GM04504 (cell line): ENCODE measurements at regions not wholly inside any gene's neighbourhood (a gene's known extent, or its start where the extent isn't known, plus 50 kb on each side); places are given as distances from the start of the nearest gene placed in this dataset.

Experiments used
- DNase-seq: peaks from one replicate; pipeline ENCODE4 v3.0.0-alpha.2; 2012; ENCODE audit warnings: low read depth

DNA sequence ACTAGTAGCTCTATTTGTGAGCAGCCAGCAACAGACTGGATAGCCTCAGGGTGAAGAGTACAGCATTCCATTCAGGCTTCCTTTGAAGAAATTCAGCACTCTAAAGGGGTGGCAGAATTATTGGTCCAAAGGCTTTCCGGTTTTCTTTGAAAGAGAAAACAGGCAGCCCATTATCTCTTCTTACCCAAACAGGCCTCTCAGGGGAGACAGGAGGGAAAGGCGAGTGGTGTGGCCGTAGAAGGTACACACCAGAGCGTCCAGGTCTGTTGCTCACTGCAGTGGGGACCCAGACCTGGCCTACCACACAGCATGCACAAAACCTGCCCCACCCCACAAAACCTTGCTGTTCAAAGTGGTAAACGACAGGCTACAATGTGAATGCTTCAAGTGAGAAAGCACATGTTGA, 83.3 kb downstream of the ZNF608 start:
- DNase-seq: no peak

DNA sequence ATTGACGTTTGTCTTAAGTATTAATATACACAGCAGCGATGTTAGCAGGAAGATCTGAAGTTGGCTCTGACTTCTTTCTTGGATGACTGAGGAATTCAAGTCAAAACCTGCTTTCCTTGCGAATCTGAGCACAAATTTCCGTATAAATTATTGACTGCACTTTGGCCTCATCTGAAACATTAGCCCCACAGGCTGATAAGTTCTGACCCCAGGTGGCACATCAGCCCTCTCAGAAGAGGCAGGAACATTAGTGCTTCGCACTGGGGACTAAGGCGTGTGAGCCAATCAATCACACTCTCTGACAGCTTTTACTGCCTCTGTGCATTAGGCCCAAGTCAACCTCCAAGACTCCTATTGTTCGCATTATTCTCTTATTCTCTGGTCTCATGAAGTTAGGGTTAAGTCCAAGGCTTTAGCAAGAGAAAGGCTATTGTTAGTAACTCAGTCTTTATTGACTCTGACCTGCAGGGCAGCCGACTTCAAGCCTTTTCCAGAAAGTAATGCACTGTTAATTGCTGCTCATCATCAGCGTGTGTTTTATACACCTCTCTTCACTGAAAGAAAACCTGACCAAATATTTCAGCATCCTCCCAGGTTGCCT, 84.2 kb downstream of the ZNF608 start:
- no peak for DNase-seq

DNA sequence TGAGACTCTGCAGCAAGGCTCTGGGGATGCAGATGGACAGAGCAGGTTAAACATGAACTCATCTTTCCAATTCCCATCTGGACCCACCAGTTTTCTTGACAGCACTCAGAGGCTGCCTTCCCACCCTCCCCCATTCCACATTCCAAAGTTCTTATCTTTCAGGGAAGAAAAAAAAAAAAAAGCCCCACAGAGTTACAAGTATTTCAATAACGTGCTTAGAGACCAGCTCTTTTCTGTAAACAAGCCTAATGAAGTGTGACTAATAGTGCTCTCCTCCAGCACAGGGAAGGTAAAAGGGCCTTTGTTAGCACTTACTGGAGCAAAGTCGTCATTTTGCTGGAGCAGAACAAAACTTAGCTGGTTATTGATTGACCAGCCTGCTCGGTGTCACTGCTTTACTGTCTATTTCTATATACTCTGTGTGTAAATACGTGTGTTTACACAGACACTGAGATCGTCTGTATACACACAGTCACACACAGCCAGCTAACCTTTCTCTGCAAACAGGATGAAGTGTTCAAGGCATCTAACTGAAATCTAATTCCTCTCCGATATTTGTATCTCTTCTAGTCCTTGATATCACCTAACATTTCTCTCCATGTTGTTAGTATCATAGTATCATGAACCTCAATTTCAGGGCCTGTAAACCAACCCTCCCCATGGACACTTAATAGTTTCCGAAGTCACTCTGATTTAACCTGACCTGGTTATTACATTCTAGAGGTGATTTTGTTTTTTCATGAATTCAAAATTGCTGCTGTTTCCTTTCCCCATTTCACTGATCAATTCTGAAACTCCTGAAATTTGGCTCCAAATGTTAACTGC, 84.9 kb downstream of the ZNF608 start:
- peak; percentile 56 for DNase-seq

DNA sequence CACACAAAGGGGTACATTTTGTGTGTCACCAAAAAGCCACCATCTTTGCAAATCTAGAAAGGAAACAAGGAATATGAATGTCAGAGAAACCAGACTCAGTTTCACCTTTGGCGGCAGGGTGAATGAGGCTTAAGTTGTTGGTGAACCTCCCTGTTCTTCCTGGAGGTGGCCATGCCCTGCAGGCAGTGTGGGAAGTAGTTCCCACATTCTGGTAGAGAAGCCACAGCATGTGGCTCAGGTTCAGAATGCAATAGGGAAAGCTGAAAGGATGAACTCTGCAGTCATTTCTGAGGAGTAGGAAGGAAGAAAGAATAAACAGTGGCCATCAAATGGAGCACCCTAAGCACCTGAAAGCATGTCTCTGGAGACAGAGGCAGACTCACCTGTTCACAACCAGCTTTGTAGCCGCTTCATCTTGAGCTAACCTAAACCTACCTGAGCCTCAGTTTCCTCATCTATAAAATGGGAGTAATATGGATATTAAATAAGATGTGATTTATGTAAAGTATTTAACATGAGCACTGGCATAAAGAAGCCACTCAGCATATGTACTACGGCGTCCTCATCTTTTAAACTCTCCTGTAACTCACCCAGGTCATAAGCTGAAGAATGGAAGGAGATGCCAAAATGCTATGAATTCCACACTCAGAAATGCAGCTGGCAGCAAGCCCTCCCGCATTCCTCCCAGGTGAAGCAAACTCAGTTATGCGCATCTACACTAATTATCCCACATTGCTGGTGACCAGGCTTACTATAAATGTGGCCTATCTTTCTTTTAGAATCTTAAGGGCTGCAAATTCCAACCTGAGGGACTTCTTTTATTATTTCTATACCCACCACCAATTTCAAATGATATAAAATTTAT, 86.0 kb downstream of the ZNF608 start:
- DNase-seq: peak; percentile 69

DNA sequence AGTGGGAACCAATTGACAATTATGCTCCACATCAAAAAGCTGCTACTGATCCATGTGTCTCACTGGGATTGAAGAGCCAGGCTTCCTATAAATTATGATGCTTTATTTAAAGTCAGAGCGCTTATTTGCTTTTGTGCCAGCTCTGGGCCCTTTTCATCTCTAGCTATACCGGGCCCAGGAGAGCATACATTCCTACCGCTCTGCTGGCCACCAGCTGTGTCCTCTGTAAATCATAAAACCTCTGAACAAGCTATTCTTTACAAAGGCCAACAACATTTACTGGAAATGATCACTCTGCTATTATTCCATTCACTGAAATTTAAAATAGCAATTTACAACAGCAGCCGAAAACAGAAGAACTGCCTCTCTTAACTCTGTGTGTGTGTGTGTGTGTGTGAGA, 86.6 kb downstream of the ZNF608 start:
- DNase-seq: no peak

DNA sequence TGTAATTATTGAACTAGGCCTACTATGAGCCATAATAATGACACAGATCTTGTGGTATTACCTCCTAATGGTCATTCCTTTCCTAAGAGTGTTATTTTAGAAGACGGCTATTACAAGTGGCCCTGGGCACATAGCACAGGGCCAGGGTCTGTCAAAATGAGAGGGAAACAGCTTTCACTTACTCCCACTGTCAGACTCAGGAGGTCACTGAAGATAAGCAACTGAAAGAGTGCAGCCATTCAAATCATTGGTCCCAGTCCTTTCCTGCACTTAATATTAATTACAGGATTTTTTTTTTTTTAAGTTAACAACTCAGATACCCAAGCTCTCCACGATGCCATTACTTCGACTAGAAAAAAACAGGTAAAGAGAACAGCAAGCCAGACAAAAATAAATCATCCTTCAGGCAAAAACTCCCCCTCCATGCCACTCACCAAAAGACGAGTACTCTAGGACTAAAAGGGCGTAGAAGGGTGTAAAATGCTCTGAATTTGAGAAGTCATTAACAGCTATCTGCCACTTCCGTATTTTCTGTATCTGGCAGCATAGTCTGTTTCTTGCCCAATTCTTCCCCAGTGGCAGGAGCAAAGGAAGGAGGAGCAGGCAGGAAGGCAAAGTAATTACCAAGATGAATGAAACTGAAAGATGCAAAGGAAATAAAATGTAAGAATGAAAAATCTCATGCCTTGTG, 87.4 kb downstream of the ZNF608 start:
- DNase-seq: no peak

DNA sequence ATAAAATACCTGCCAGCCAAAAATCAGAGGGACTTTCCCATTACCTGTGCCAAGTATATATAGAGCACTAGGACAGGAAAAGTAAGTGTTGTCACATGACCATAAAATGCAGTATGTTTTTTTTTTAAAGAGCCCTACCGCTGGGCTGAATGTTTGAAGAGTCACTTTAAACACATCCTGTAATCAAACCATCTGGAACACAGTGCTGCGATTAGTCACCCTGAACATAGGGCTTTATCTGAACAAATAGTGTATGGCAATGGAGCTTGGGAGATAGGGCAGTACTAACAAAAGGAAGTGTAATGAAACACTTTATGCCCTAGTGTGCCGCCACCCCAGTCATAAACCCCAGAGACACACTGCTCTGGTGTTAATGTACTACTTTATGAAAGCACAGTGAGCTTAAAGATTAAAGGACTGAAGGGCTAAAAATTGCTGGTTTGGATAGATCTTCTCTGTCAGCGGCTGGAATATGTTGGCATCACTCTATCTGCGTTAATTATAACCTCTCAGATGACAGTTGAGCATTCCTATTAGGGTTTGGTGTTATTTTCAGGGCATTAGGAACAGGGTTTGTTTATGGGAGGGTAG, 90.4 kb downstream of the ZNF608 start:
- DNase-seq: peak; percentile 62

DNA sequence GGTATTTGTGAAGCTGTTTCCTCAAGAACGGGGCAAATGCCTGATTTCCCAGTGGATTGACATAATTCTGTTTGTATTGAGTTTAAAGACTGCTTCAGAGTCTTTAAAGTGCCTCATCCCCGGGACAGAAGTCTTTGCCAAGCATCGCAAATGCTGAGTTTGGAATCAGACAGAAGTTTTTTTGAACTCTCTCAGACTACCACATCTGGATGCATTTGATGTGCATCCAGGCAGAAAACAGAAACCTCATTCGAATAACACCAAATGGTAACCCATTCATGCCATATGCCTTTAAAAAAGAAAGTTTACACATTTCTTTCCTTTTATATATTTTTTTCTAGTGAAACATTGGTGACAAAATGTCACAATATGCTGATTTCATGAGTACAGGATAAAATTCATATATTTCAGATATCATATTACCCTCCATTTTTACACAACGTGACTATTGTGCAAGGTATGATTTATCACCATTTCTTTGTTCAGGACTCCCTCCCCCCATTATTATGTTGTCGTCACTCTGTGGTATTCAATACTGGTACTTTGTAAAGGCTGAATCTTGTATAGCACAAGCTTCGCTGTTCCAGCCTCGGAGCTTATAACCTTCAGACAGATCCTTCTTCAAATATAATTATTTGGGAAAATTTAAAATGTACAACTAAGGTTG, 91.1 kb downstream of the ZNF608 start:
- peak; percentile 50 for DNase-seq

DNA sequence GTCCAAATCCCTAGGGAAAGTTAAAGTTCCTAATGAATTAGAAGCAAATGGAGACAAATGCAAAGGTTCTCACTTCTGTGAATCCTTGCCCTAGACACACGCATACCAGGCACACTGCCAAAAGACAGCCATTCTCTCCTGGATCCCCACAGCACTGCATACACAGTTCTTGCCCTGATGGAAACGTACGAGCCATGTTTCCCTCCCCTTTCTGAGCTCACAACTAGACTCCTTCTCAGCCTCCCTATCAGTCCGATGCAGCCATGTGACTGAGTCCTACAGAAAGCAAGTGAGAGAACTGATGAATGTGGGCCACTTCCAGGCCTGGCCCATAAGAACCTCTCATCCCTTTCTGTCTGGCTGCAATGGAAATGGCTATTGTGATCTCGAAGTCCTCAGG, 92.0 kb downstream of the ZNF608 start:
- no peak for DNase-seq

DNA sequence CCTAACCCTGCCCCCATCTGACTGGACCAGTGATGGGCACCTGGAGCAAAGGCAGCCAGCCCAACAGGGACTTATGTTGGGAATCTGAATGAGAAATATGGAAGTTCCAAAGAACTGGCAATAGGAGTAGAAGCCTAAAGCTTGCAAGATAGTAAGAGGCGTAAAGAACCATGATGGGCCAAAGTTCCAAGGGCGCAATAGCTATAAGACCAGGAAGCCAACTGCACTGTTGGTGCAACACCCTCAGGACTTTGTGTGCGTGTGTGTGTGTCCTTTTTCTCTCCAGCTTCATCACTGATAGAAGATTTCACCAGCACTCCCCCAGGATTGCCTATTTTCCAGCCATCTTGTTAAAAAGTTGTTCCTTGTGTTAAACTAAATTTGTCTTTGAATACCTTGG, 92.8 kb downstream of the ZNF608 start:
- DNase-seq: no peak

DNA sequence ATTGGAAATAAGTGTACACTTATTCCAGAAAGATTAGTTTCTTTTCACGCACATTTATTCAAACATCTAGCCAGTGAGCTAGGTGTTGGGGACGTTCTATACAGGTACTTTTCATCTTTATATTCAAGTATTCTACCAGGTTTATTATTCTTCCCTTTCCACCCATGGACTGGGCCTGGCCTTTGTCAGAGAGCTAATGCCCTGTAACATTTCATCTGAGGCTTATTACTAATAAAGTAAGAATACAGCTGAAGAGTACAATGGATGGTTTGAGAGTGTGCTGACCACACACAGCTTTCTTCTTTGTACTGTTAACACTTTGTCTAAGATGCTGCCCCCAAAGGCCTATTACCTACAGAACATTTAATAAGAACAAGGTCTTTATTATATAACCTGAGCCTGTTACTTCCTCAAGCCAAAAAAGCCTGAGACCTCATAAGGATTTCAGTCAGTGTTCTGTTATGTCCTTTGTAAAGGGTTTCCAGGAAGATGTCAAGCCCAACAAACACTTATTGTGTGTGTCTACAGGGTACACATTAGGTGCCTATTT, 93.5 kb downstream of the ZNF608 start:
- no peak for DNase-seq

DNA sequence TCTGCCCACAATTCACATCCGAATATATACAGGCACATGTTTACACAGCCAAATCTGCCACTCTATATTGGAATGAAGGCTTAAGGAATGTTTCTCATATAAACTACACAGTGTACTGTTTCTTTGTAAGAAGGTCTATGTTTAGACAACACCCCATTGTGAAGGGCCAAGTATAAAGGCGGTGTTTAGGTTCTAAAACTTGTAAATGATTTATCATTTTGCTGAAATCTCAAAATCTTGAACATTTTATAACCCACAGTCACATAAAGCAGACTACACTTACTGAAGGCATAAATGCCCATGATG, 94.0 kb downstream of the ZNF608 start:
- DNase-seq: no peak

DNA sequence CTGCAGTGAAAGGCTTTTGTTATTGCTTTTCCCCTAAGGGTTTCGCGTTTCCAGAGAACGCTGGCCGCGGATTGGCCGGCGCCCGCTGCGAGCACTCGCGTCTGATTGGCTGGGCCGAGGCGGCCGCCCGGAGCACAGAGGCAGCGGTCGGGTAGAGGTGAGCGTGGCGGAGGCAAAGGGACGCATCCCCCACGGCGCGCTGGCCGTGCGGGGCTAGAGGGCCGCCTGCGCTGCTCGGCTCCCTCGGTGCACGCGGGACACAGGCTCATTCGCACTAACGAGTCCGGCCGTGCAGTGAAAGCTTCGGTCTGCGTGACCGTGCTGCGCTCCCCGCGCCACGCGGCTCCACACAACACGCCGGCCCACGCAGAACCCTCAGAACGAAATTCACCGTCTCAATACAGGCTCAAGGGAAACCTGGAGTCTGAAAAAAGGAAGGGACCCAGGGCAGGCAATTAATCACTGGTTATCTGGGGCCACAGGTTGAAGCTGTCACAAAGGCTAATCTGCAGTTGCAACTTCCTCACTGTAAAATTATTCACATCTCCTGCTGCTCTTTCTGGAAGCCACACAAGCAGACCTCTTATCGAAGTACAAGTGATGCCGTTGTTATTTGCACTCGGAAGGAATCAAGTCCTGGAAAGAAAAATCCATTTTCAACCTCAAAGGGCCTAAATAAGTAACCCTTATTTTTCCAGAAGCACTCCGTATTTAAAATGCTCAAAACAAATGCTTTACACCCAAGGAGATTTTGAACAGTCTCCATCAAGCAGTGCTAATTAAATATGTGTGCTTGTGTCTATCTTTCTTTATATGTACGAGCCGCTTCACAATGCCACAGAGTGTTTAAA, 94.6 kb downstream of the ZNF608 start:
- DNase-seq: peak; percentile 68

DNA sequence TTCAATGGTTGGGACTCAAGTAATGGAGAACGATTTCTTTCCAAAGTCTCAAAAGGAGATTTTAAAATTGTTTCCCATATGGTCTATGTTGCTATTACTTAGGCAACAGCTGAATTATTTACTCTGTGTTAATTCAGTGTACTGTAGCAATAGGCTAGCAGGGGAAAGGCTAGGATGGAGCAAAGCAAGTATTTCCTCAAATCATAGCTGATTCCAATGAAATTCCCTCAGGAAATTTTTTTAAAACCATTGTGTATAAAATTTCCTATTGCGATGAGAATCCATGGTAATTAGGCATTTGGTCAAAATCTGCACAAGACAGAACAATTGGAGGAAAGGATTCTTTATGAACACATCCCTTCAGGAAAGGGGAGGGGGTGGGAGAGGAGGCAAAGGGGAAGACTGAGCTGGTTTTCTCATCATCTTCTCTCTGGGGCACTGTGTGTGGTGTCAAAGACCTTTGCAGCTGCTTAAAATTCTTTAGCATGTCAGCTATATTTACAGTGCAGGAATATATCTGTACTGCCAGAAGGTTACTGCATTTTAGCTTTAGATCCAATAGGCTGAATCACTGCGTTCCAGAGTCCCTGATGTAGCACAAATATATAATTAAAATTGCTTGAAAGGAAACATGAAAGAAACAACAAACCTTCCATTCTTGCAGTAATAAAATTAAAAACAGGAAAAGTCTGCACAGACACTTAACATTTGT, 95.3 kb downstream of the ZNF608 start:
- DNase-seq: no peak

DNA sequence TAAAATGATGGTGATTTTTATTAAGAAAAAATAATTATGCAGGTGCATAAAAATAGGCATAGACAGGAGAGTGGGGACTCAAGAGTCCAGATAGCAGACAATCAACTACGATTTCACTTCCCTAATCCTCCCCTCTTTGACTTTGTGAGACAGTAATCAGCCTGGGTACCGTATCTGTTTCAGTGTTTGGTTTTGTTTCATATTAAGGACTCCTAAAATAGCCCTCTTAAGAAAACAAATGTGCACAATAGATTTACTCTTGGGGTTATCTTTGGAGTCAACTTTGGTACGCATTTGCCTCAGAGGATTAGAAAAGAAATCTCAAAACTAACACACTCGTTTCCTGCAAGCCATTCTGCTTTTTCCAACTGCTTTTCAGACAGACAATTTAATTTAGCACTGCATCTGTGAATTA, 96.3 kb downstream of the ZNF608 start:
- DNase-seq: no peak

DNA sequence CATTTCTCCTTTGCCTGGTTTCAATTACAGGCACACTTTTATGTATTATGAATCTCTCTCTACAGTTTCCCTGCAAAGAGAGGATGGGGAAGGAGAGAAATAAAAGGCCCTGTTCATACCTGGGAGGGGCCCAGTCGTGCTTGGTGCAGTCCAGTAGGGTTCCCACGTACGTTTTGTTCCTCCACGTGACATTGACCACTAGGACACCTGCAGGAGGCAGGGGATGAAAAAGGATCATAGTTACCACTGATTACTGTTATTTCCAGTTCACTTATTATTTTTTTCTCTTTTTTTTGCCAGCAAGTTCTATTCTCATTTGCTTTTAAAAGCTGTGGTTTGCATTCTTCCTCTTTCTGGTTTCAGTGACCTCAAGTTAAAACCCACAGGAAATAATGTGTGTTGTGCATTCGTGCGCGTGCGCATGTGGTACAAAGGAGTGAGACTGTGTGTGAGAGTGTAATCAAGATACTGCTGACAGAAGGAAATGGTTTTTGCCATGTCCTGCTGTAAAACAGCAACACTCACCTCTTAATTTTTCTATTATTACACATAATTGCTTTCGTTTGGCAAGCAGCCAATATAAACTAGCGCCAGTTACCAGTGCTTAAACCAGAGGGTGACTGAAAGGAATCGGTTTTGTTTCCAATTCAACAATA, 96.8 kb downstream of the ZNF608 start:
- DNase-seq: peak; percentile 81

DNA sequence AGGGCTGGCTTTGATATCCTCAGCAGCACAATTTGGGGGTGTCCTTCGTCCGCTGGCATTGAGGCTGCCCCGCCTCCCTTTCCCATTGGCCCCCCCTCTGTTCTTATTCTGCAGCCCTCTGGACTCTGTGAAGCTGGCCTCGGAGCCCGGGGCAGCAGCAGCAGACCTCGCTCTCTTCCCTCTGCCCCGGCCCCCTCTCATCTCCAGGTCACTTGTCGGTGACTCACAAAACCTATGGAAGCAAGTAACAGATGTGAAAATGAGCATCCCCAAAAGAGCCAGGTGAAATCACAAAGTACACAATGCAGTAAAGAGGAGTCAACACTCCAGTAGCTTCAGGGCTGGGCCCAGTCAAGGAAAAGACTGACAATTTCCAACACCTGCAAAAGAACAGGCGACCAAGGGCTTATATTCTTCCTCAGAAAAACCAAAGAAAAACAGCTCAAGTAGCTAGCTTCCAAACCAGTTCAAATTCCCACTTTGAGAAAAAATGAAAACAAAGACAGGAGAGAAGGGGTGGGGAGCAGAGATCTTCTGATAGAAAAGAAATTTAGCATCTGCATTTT, 97.5 kb downstream of the ZNF608 start:
- no peak for DNase-seq

DNA sequence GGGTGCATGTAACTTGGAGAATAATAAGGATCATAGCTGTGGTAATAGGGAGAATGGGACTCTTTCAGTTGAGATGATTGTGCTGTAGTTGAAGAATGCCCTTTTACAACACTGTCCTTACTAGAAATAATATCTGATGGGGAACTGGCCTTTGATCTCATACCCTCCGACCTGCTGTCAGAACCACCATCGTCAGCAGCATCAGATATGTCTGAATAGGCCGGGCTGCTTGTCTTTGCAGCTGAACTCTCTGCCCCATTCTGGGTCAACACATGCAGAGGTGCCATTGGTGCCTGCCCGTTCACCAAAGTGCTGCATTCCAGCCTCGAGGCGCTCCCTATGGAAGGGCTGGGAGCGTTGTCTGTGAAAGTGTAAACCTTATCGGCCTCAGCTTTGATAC, 99.1 kb downstream of the ZNF608 start:
- DNase-seq: no peak

DNA sequence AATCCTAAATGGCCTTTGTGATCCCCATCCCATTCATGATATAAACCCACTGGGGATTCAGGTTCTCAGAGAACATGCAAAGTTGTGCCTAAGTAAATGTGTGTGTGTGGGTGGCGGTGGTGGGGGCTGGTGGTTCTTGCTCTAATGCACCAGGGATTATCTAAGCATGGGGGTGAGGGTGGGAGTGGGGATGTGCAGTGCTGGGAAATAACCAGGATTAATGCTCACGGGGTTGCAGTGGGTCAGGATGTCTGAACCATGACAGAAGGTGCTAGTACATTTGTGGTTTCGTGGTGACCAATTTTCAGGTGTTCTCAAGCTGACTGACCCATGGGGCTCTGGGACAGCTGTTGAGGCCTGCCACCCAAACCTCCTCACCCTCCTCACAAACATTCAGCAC, 101.0 kb downstream of the ZNF608 start:
- no peak for DNase-seq
